Muscle of back (tissue), 3 donors: ENCODE measurements at regions not wholly inside any gene's neighbourhood (a gene's known extent, or its start where the extent isn't known, plus 50 kb on each side); places are given as distances from the start of the nearest gene placed in this dataset.
A peak's percentile ranks its signal among the peaks of the same experiment; 100 is the strongest.
"Not testable (repeated sequence)": the region's sequence is repeated elsewhere in the genome, so short reads cannot be mapped to it uniquely, and the experiment has no call there.

Experiments used
- DNase-seq, 3 donors: peaks; one replicate each; pipeline versions ENCODE4 v3.0.0 to v3.0.0-alpha.2; 2013

DNA sequence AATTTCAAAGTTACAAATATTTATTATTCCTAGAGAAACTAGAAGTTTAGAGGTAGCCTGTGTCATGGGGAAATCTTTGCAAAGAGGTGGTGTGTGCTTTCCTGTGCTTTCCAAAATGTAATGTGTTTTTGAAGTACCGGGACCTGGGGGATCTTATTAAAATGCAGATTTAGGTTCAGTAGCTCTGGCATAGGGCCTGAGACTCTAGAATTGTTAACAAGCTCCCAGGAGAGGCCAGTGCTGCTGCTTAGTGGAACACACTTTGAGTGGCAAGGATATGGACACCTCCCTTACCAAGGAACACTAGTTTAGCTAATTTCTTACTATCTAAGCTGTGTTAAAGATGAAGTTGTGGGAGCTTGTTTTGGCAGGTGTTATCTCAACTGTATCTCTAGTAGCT is 428.9 kb downstream of the VGLL3 start:
- DNase-seq, result no peak

DNA sequence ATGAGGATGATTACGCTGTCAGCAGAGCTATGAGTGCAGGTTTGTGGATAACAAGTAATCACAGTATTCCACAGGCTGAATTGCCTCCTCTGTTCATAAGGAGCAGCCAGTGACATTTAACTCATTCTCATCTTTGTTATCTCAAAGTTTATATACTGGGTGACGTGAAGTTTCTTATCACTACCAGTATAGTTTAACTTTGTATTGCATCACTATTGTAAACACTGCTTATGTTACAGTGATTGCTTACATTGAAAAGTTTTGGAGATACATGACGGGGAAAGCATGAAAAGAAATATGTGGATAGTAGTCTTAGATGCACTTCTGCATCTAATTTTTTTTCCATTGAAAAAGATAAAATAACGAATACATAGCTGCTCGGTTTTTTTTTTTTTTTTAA is 429.7 kb downstream of the VGLL3 start:
- no peak for DNase-seq

- DNase-seq, result no peak
Measured at GRCh38 chr3:86554383-86554782, 436.6 kb downstream of the VGLL3 start.

- DNase-seq, result no peak
Measured at GRCh38 chr3:86547692-86548091, 443.3 kb downstream of the VGLL3 start.

DNA sequence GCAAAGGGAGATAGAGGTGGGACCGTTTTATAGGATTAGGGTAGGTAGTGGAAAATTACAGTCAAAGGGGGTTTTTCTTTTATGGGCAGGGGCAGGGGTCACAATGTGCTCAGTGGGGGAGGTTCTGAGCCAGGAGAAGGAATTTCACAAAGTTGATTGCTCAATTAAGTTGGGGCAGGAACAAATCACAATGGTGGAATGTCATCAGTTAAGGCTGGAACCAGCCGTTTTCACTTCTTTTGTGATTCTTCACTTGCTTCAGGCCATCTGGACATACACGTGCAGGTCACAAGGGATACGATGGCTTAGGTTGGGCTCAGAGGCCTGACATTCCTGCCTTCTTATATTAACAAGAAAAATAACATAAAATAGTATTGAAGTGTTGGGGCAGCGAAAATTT is 453.8 kb downstream of the VGLL3 start:
- DNase-seq, result no peak

DNA sequence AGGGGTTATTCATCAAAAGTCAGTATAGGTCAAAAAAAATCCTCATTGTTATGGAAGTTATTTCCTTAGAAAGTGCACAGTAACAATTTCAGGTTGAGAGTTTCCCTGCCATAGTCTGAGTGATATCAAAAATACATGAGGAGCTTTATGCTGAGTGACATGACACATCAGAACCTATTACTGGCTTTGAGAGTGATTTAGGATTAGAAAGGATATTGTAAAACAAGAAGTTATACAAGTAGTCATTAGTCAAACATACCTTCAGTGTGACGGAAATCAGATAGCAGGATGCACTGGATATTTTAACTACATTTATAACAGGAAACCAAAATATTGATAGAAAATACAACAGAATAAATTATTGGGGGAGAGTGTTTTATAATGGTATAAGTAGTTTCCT is 471.1 kb downstream of the VGLL3 start:
- no peak for DNase-seq

DNA sequence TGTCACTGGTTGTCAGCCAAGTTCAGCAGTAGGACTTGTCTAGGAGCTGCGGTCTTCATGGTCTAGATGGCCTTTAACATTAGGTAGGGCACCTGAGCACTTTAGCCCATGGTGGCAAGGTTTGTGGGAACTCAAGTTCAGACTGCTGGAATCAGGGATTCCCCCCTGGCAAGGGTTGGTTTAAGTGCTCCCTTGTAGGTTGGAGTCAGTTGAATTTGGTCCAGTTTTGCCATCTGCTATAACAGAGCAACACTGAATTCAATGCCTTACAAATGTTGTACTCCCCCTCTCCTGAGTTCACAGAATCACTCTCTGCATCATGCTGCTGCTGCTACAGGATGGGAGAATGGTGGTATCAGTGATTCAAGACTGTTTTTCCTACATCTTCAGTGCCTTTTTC is 509.3 kb downstream of the VGLL3 start:
- no peak for DNase-seq

GRCh38 chr3:86481031-86481430 is 509.9 kb downstream of the VGLL3 start:
- no peak for DNase-seq

- no peak for DNase-seq
Measured at GRCh38 chr3:86464180-86464579, 526.8 kb downstream of the VGLL3 start.

- no peak for DNase-seq
Measured at GRCh38 chr3:86451749-86452148, 539.2 kb downstream of the VGLL3 start.

- no peak for DNase-seq
Measured at GRCh38 chr3:86438544-86438943, 552.4 kb downstream of the VGLL3 start.

DNA sequence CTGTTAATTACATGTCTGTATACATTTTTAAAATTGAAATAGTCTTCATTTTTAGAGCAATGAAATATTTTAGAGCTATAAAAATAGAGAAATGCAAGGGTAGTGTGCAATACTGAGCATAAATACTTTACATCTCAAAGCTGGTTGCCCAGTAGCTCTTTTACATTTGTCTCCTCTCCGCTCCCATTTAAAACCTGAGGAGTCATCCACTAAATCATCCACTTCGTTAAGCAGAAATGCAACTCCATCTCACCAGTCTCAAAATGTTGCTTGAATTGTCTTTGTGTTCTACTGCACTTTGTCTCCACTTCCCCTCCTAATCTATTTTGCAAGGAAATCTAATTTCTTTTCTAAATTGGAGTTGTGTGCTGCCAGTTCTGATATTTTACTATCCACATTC is 563.6 kb downstream of the VGLL3 start:
- no peak for DNase-seq

- DNase-seq, result no peak
Measured at GRCh38 chr3:86420990-86421739, 569.8 kb downstream of the VGLL3 start.

GRCh38 chr3:86418861-86419260 is 572.1 kb downstream of the VGLL3 start:
- DNase-seq, result no peak

- DNase-seq, result no peak
Measured at GRCh38 chr3:86416334-86416733, 574.6 kb downstream of the VGLL3 start.

DNA sequence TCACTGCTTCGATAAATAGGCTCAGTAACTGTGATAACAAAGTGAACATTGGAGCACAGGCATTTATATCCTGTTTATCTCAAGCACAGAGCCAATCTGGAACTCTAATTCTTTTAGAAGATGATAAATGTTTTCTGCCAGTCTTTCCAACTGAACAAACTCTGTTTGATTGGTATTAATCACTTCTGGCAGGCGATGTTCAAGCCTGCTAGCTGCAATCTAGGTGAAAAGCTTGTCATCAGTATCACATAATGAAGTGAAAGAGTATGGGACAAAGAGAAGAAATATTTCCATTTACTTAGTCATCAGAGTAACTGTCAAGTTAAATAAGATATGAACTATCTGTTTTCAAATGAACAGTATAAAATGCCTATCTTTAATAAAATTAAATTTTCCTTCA is 577.3 kb downstream of the VGLL3 start:
- no peak for DNase-seq

DNA sequence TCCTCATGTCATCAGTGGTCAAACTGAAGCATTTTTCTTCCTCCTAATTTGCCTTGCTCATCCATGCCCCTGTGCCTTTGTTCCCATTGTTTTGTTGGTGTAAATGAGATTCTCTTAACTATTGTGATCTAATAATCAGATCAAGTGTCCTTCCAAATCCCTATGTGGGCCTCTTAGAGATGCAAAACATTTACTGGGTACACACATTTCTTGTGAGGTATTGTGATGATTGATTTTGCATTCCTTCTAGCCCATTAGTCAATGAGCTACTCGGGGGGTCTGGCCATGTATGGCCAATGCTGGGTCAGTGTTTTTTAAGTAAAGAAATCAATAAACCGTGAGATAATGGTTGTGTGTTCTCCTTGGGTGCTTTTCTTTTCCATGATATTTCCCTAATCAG is 580.4 kb downstream of the VGLL3 start:
- no peak for DNase-seq

GRCh38 chr3:86389759-86390158 is 601.2 kb downstream of the VGLL3 start:
- not testable (repeated sequence) for DNase-seq

DNA sequence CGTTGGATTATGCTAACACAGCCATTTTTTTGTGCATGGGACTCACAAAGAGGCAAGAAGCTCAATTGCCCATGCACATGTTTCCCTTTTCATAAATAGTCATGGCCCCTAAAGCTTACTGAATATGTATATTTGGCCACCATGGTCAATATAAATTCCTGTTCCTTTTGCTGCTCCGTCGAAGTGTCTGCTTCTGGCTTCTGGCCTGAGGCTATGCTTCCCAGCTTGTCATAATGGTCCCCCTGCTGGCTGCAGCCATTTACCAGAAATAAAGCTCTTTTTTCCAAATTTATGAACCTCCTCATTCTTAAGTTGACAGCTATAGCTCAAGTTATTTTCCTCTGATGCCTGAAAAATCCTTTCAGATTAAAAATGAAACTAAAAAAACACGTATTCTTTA is 602.1 kb downstream of the VGLL3 start:
- DNase-seq, result peak in 1 of 3 donors; percentile 2

DNA sequence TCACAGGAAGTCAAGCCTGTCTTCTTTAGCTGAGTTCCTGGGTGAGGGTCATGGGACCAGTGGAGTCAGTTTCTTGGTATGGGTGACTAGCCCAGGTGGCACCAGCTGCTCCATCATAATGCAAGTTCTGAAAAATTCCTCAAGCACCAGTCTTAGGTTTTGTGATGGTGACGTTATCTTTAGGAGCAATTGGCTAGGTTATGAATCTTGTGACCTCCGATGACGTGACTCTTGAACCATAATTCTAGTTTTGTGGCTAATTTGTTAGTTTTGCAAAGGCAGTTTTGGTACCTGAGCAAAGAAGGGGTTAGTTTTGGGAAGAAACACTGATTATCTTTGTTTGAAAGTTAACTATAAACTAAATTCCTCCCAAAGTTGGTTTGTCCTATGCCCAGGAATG is 608.4 kb downstream of the VGLL3 start:
- no peak for DNase-seq

DNA sequence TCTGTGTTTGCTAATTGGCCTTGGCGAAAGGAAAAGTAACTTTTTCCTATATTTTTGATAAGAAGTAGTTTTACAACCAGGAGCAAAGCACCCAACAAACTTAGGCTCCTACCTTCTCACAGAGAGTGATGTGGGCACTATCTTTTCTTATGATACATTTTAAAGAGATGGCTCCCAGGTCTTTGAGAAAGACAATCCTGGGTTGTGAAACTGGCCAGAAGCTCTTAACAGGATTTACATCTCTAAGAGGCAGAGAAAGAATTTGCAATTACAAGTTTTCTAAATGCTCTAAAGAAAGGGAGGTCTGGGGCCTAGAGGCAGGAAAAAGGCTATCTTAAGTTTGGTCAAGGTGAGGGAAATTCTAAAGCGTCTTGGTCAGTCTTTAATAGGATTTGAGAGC is 609.7 kb downstream of the VGLL3 start:
- no peak for DNase-seq

GRCh38 chr3:86379280-86379679 is 611.7 kb downstream of the VGLL3 start:
- DNase-seq, result no peak

DNA sequence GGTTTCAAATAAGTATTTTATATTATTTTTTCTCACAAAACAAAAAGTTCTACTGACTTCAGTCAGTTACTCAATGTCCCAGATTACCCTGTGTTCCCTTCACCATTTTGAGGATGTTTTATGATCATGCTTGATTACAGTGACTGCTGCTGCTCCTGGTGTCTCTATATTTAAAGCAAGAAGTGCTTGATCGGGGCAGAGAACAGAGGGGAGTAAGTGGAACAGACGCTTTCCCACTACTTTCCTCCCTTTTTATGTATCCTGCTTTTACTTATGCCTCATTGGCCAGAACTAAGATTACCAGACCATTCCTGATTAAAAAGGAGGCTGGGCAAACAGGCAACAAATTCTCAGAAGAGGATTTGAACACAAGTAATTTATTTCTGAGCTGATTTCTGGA is 612.1 kb downstream of the VGLL3 start:
- no peak for DNase-seq

- not testable (repeated sequence) for DNase-seq
Measured at GRCh38 chr3:86335566-86335965, 655.4 kb downstream of the VGLL3 start.
